Hippocampal formation (tissue), 2 donors: ENCODE measurements at regions not wholly inside any gene's neighbourhood (a gene's known extent, or its start where the extent isn't known, plus 50 kb on each side); places are given as distances from the start of the nearest gene placed in this dataset.
A peak's percentile ranks its signal among the peaks of the same experiment; 100 is the strongest.
"Not testable (repeated sequence)": the region's sequence is repeated elsewhere in the genome, so short reads cannot be mapped to it uniquely, and the experiment has no call there.

Source experiments
- DNase-seq, 2 donors: peaks; one replicate each; lab custom pipeline; 2025; lab: John Stamatoyannopoulos, UW

- no peak for DNase-seq
Measured at GRCh38 chr6:10128721-10129120, 286.2 kb downstream of the TFAP2A start.

- DNase-seq: no peak
Measured at GRCh38 chr6:10122164-10122563, 292.7 kb downstream of the TFAP2A start.

GRCh38 chr6:10112871-10113549 lies 301.9 kb downstream of the TFAP2A start:
- DNase-seq: no peak

- DNase-seq: no peak
Measured at GRCh38 chr6:10111975-10112374, 302.9 kb downstream of the TFAP2A start.

GRCh38 chr6:10101551-10102252 lies 313.2 kb downstream of the TFAP2A start:
- DNase-seq: no peak

GRCh38 chr6:10099529-10100140 lies 315.2 kb downstream of the TFAP2A start:
- no peak for DNase-seq

- DNase-seq: no peak
Measured at GRCh38 chr6:10098756-10099528, 315.9 kb downstream of the TFAP2A start.

- DNase-seq: no peak
Measured at GRCh38 chr6:10093282-10093681, 321.6 kb downstream of the TFAP2A start.

GRCh38 chr6:10084111-10084986 lies 330.5 kb downstream of the TFAP2A start:
- no peak for DNase-seq

- DNase-seq: peak in 1 of 2 donors; percentile 58
Measured at GRCh38 chr6:10082385-10082784, 332.5 kb downstream of the TFAP2A start.

GRCh38 chr6:10081957-10082356 lies 332.9 kb downstream of the TFAP2A start:
- DNase-seq: no peak

- no peak for DNase-seq
Measured at GRCh38 chr6:10081075-10081474, 333.8 kb downstream of the TFAP2A start.

- no peak for DNase-seq
Measured at GRCh38 chr6:10080561-10080960, 334.3 kb downstream of the TFAP2A start.

- no peak for DNase-seq
Measured at GRCh38 chr6:10078581-10078980, 336.3 kb downstream of the TFAP2A start.

- DNase-seq: not testable (repeated sequence)
Measured at GRCh38 chr6:10074726-10075125, 340.1 kb downstream of the TFAP2A start.

GRCh38 chr6:10073341-10073740 lies 341.5 kb downstream of the TFAP2A start:
- no peak for DNase-seq

GRCh38 chr6:10071631-10072220 lies 343.1 kb downstream of the TFAP2A start:
- DNase-seq: no peak

GRCh38 chr6:10060004-10060403 lies 354.9 kb downstream of the TFAP2A start:
- no peak for DNase-seq

- no peak for DNase-seq
Measured at GRCh38 chr6:10054672-10055071, 360.2 kb downstream of the TFAP2A start.

GRCh38 chr6:10051283-10051682 lies 363.6 kb downstream of the TFAP2A start:
- DNase-seq: no peak
